ENCODE measurements at regions not wholly inside any gene's neighbourhood (a gene's known extent, or its start where the extent isn't known, plus 50 kb on each side); places are given as distances from the start of the nearest gene placed in this dataset.

DNA sequence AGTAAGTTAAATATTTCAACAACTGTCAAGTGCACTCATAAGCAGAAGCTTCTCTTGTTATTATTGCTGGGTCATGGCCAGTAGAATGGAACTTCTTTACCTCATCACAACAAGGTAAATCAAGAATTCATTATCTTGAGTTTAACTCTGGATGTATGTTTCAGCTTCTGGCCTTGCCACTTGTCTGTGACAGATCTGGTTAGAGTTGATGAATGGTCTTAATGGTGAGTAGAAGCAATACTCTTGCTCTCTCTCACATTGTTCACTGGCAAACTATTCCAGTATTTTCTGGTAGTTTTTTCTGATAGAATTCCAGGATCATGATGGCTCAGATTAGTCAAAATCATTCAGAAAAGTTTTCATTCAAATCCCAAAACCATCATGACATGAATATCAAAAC lies 51.3 kb upstream of the NR4A2 start:
- H3K27ac ChIP-seq (ENCODE audit: low read depth, low read length), result no peak overlapping the region
- H3K9ac ChIP-seq (ENCODE audit: extremely low read depth, low read length, poor library complexity, severe bottlenecking), result no peak overlapping the region
- Mint-ChIP-seq H3K4me1 (peaks cover 2% of the 10 kb centered on the region), H3K27me3 (ENCODE audit: insufficient read depth) (no peaks in the 10 kb centered on the region), H3K36me3 (ENCODE audit: low read depth) (no peaks in the 10 kb centered on the region), H3K4me3 (no peak overlapping the region), H3K27ac (no peak overlapping the region), H3K9me3 (no peaks in the 10 kb centered on the region)
- H3K4me1 ChIP-seq (ENCODE audit: control insufficient read depth, insufficient read depth, low read length), result no peaks in the 10 kb centered on the region
- TF ChIP-seq, protein P1, sequence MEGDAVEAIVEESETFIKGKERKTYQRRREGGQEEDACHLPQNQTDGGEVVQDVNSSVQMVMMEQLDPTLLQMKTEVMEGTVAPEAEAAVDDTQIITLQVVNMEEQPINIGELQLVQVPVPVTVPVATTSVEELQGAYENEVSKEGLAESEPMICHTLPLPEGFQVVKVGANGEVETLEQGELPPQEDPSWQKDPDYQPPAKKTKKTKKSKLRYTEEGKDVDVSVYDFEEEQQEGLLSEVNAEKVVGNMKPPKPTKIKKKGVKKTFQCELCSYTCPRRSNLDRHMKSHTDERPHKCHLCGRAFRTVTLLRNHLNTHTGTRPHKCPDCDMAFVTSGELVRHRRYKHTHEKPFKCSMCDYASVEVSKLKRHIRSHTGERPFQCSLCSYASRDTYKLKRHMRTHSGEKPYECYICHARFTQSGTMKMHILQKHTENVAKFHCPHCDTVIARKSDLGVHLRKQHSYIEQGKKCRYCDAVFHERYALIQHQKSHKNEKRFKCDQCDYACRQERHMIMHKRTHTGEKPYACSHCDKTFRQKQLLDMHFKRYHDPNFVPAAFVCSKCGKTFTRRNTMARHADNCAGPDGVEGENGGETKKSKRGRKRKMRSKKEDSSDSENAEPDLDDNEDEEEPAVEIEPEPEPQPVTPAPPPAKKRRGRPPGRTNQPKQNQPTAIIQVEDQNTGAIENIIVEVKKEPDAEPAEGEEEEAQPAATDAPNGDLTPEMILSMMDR (conservative IDR thresholded peaks at IDR 0.05), result no peak
- H3K4me3 ChIP-seq (ENCODE audit: low read length), result no peak overlapping the region
- no peak for DNase-seq
- peaks cover under 1% of the 10 kb centered on the region for H3K9me3 ChIP-seq (ENCODE audit: control insufficient read depth, low read length)
- H3K36me3 ChIP-seq (ENCODE audit: control insufficient read depth, insufficient read depth, low read length), result no peaks in the 10 kb centered on the region
- H3K27me3 ChIP-seq (ENCODE audit: control insufficient read depth, insufficient read depth, low read length, poor library complexity, severe bottlenecking), result no peaks in the 10 kb centered on the region

DNA sequence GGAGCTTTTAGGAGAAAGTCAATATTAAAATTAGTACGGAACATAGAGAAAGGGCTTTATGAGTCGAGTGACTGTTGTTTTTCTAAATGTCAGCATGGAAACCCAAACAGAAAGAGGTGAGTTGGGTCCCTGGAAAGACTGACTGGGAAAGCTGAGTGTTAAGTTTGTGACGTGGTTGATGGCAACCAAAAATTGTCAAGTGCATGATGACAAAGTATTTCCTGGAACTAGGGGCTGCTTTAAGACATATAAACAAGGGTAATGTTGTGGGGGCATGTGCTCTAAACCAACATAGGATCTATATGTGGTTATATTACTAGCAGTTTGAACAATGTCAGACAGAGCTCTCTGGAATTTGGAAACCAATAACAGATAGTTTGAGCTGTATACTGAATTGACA lies 50.9 kb upstream of the GPD2 start:
- 92 to 94% methylated on average over 3 of the region's 3 CpGs for WGBS, 2 experiments (ENCODE audit: insufficient coverage in 1 of 2, insufficient read length in 1 of 2)
- H3K4me1 Mint-ChIP-seq, result peaks cover 2% of the 10 kb centered on the region
- H3K36me3 Mint-ChIP-seq (ENCODE audit: low read depth), result no peaks in the 10 kb centered on the region
- Histone ChIP-seq H3K27ac (ENCODE audit: low read depth, low read length) (no peak overlapping the region), H3K4me1 (ENCODE audit: control insufficient read depth, insufficient read depth, low read length) (no peaks in the 10 kb centered on the region), H3K4me3 (ENCODE audit: low read length) (no peak overlapping the region), H3K9ac (ENCODE audit: extremely low read depth, low read length, poor library complexity, severe bottlenecking) (no peak overlapping the region), H3K27me3 (ENCODE audit: control insufficient read depth, insufficient read depth, low read length, poor library complexity, severe bottlenecking) (no peaks in the 10 kb centered on the region), H3K36me3 (ENCODE audit: control insufficient read depth, insufficient read depth, low read length) (no peaks in the 10 kb centered on the region), H3K9me3 (ENCODE audit: control insufficient read depth, low read length) (no peaks in the 10 kb centered on the region)
- TF ChIP-seq, protein P1 (conservative IDR thresholded peaks at IDR 0.05), result no peak
- DNase-seq, result peak; percentile 11
- no peak overlapping the region for H3K4me3 Mint-ChIP-seq
- no peaks in the 10 kb centered on the region for H3K27me3 Mint-ChIP-seq (ENCODE audit: insufficient read depth)
- H3K9me3 Mint-ChIP-seq, result no peaks in the 10 kb centered on the region
- H3K27ac Mint-ChIP-seq, result no peak overlapping the region
